HG03460 (cell line): ENCODE measurements at regions not wholly inside any gene's neighbourhood (a gene's known extent, or its start where the extent isn't known, plus 50 kb on each side); places are given as distances from the start of the nearest gene placed in this dataset.

Experiments
- ATAC-seq: cut with Tn5 transposase; IDR thresholded peaks from one replicate; pipeline ENCODE4 v1.9.1; 2021; ENCODE audit not compliant: unreplicated experiment

DNA sequence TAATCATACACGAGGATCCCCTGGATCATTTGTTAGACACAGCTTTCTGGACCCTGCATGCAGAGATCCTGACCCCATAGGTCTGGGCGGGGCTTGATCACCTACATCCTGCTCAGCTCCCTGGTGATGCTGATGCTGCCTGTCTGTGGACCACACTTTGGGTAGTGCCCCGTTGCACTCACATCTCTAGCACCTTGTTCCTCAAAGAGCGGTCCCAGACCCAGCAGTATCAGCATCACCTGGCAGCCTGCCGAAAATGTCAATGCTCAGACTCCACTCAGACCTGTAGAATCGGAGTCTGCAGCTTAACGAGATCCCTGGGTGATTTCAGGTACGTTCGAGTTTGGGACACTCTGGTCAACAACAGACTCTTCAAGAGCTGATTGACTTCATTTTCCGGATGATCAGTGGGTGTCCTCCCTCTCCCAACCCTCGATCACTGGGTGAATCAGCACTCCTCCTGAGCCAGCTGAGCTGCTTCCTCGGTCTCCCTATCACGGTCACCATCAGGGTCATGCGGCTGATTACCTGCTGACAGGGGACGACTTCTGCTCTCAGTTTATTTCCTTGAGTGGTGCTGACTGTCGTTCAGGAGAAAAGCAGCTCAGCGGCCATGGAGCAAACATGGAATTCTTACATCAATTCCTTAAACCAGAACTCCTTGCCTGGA is 150.6 kb upstream of the RAB12 start:
- no peak for ATAC-seq

- no peak for ATAC-seq
Observed at GRCh38 chr18:8460748-8461147, 148.5 kb upstream of the RAB12 start.

- ATAC-seq, result no peak
Observed at GRCh38 chr18:8461544-8461943, 147.7 kb upstream of the RAB12 start.

DNA sequence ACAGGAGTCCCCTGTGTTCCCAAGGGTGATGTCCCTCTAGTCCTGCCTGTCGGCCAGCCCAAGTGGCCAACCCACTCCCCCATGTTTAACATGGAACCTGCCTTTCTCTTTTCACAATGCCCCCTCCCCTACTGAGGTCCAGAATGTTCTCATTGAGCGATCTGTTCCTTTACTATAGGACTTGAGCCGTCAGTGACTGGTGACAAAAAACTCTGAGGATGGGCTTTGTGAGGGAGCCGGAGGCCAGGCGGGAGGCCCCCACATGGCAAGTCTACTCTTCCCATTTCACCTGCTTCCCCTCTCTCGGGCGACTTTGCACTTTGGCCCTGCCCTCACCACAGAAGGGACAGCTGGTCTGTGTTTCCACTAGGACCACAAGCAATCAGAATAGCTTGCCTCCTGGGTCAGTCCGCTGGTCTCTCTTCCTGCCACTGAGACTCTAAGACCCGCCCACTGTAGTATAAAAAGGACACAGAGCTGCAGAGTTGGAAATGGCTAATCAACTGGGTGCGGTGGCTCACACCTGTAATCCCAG is 146.5 kb upstream of the RAB12 start:
- ATAC-seq, result no peak

DNA sequence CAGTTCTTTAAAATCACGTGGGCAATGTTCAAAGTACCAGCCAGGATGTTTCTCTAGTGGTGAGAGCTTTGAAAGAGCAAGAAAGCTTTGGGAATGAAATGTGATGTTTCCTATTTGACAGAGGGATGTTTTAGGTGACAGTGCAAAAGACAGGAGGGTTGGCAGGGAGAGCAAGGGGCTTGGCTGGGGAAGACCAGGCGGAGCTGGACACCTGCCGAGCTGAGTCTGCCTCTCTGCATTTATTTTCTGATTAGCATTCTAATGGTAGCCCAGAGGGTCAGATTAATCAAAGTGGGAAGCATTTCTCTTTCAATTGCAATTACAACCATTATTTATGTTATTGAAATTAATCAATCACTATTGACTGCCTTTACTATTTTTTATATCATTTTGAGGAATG is 145.4 kb upstream of the RAB12 start:
- no peak for ATAC-seq

GRCh38 chr18:8468191-8468590 is 141.0 kb upstream of the RAB12 start:
- ATAC-seq, result no peak

- ATAC-seq, result no peak
Observed at GRCh38 chr18:8468921-8469335, 140.3 kb upstream of the RAB12 start.

DNA sequence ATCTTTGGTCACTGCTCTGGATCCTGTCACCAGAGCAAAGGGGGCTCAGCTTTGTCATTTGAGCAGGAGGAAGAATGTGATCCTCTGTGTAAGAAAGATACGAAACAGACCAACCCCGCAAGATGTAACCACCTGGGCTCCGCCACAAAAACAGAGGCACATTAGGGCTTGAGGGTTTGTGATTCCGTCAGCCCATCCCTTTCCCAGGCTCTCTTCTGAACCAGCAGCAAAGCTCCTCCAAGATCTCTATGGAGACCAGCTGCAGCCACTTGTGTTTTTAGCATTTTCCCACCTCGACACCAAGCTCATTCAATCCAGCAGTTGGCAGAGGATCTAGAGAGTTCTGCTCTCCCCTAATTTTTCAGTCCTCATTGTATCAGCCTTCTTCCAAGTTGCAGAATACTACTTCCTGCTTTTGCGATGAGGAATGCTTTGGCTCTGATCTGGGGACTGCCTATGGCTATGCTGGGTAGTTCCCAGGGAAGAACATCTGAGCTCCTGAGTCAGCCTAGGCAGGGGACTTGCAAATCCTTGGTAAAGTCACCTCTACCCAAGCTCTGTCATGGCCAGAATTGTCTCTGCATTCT is 139.6 kb upstream of the RAB12 start:
- ATAC-seq, result no peak

GRCh38 chr18:8471372-8471771 is 137.9 kb upstream of the RAB12 start:
- no peak for ATAC-seq

- no peak for ATAC-seq
Observed at GRCh38 chr18:8474661-8475060, 134.6 kb upstream of the RAB12 start.

- no peak for ATAC-seq
Observed at GRCh38 chr18:8477615-8478014, 131.6 kb upstream of the RAB12 start.

DNA sequence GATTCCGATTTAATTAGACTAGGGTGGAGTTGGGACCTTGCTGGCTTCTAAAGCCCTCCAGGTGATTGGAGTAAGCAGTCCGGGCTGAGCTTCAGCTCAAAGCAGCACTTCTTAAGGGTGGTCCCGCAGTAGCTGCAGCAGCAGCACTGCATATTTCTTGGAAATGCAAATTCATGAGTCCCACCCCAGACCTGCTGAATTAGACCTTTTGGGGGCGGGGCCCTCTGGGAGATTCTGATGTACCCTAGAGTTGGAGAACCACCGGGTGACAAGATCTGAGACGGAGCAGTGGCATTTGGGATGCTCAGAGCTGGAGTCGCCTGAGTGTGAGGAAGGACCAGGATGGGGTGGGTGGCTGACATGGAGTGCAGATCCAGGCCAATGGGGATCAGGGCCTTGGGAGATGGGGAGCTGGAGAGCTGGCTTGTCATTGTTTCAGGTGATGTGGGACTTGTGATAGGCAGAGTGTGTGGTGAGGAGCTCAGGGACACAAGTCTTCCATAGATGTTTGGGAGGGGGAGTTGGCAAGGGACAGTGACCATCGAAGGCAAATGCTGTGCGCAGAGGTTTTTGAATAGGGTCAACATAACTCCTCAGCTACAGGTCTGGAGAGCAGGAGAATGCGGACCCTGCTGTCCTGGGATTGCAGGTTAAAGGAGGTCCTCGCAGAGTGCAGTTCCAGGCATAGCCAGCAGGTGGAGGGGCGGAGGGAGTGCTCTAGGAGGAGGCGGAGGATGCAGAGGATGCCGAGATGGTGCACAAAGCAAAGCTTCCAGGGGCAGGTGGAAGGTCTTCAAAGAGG is 130.9 kb upstream of the RAB12 start:
- ATAC-seq, result peak; percentile 84

DNA sequence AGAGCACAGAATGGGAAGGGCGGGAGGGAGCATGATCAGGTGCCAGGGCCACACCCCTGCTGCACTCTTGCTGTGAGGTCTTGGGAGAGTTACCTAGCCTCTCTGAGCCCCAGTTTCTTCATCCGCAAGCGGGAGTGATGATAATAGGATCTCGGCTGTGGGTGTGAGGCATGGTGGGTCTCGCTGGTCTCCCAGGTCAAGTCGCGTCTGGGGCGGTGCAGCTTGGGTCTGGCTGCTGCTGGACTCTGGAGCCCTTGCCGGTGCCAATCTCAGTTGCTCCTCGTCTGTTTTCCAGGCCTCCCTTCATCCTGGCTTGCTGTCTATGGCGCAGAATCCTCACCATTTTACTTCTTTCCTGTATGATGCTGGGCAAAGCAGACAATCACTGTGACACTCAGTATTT is 130.3 kb upstream of the RAB12 start:
- no peak for ATAC-seq

GRCh38 chr18:8479789-8480188 is 129.4 kb upstream of the RAB12 start:
- ATAC-seq, result no peak

- no peak for ATAC-seq
Observed at GRCh38 chr18:8480506-8481328, 128.5 kb upstream of the RAB12 start.

- ATAC-seq, result no peak
Observed at GRCh38 chr18:8484951-8485350, 124.3 kb upstream of the RAB12 start.

GRCh38 chr18:8489761-8490160 is 119.5 kb upstream of the RAB12 start:
- no peak for ATAC-seq

DNA sequence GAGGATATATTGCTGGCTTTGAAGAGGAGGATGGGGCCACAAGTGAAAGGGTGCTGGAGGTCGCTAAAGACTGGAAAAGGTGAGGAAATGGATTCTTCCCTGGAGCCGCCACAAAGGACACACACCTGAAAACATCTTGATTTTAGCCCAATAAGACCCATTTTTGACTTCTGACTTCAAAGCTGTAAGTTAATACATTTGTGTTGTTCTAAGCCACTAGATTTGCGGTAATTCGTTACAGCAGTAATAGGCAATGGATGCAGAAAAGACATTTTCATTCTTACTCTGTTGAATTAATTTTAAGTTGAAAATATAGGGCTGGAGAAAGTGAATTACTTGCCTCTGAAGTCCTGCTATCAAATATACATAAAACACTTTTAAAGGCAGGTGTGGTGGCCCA is 117.7 kb upstream of the RAB12 start:
- ATAC-seq, result no peak

DNA sequence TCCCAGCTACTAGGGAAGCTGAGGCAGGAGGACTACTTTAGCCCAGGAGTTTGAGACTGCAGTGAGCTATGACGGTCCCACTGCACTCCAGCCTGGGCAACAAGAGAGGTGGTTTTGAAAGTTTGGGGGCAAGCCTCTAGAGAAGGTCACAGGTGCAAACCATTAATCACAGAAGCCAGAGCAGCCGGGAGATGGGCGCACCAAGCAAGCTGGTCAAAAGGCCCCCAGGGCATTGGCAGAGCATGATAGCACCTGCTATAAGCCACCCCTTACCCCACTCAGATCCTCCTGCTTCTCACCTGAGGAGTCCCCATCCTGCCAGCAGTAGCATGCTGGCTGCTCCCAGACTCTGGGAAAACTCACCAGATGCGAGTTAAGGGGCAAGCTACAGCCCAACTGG is 116.1 kb upstream of the RAB12 start:
- no peak for ATAC-seq

DNA sequence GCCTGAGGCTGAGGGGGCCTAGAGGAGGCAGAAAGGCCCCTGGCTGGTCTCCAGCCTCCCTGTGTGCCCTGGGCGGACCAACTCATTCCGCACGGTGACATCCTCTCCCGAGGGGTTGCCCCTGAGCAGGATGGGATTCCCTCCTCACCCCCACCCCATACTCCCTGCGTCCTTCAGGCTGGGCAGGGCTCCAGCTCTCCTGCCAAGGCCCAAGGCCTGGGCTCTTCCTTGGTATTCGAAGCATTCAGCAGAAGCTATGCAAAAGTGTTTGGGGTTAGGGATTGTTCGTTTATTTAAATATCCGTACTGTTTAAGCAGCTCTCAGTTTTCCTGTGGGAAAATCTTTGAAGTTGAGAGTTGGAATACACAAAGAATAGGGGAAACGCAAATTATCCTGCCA is 113.1 kb upstream of the RAB12 start:
- ATAC-seq, result no peak

DNA sequence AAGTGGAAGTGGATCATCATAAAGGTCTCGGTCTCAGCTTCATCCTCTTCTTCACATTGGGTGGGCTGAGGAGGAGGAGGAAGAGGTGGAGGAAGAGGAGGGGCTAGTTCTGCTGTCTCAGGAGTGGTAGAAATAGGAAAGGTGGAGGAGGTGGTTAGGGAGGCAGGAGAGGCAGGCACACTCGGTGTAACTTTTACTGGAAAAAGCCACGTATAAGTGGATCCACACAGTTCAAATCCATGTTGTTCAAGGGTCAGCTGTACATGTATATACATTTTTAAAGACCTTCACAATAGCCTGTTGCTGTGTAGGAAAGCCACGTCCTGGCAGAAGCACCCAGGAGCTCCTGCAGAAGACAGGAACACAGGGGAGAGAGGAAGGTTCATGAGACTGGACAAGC is 110.3 kb upstream of the RAB12 start:
- no peak for ATAC-seq
